A549 (cell line): ENCODE measurements at regions not wholly inside any gene's neighbourhood (a gene's known extent, or its start where the extent isn't known, plus 50 kb on each side); places are given as distances from the start of the nearest gene placed in this dataset.

ENCODE experiments used
- MYC ChIP-seq: IDR thresholded peaks from 2 replicates; pipeline ENCODE4 v1.6.1; 2012; ENCODE audit warnings: mild to moderate bottlenecking, inconsistent platforms, low read length, improper control_type of control experiment, borderline replicate concordance
- REST ChIP-seq: fragments of 200-600 bp; sonication (generic); IDR thresholded peaks from 2 replicates; pipeline ENCODE4 v1.6.1; 2016; ENCODE audit warnings: antibody characterized with exemption, mild to moderate bottlenecking, moderate library complexity

- no peak for TF ChIP-seq REST
- no peak for TF ChIP-seq MYC
Measured at GRCh38 chr2:122451040-122451439, 695.6 kb downstream of the TSN start.
